ENCODE measurements at regions not wholly inside any gene's neighbourhood (a gene's known extent, or its start where the extent isn't known, plus 50 kb on each side); places are given as distances from the start of the nearest gene placed in this dataset.

- no peak overlapping the region for H3K4me3 ChIP-seq
- TF ChIP-seq EP300 (IDR thresholded peaks at IDR 0.05) (no peak), POLR2A (IDR thresholded peaks at IDR 0.05) (no peak), POLR2AphosphoS5 (IDR thresholded peaks at IDR 0.05) (no peak)
- no peak overlapping the region for H3K27ac ChIP-seq
- H3K36me3 ChIP-seq = no peaks in the 10 kb centered on the region
- peaks cover 4% of the 10 kb centered on the region for H3K4me1 ChIP-seq
- no peak for DNase-seq (ENCODE audit: low spot score in 2 of 2)
- 43% methylated on average over 1 of the region's 1 CpG for WGBS
- no peaks in the 10 kb centered on the region for H3K27me3 ChIP-seq
- H3K9me3 ChIP-seq = peaks cover 7% of the 10 kb centered on the region
Measured at GRCh38 chr10:36457751-36458150, 667.6 kb upstream of the ANKRD30A start.

GRCh38 chr10:36455526-36456133 is 669.8 kb upstream of the ANKRD30A start:
- no peak for DNase-seq (ENCODE audit: low spot score in 2 of 2)
- Histone ChIP-seq H3K27ac (no peak overlapping the region), H3K9me3 (peaks cover 7% of the 10 kb centered on the region), H3K4me1 (no peaks in the 10 kb centered on the region), H3K36me3 (no peaks in the 10 kb centered on the region), H3K27me3 (no peaks in the 10 kb centered on the region), H3K4me3 (no peak overlapping the region)
- no peak for TF ChIP-seq POLR2A (IDR thresholded peaks at IDR 0.05)
- 27% methylated on average over 3 of the region's 3 CpGs for WGBS

GRCh38 chr10:36452851-36453250 is 672.5 kb upstream of the ANKRD30A start:
- TF ChIP-seq POLR2A (IDR thresholded peaks at IDR 0.05) = no peak
- no peak overlapping the region for H3K4me3 ChIP-seq
- H3K27ac ChIP-seq = no peak overlapping the region
- H3K36me3 ChIP-seq = no peaks in the 10 kb centered on the region
- DNase-seq (ENCODE audit: low spot score in 2 of 2) = no peak
- no peaks in the 10 kb centered on the region for H3K4me1 ChIP-seq
- H3K9me3 ChIP-seq = no peaks in the 10 kb centered on the region
- WGBS = 70% methylated on average over 4 of the region's 4 CpGs
- no peaks in the 10 kb centered on the region for H3K27me3 ChIP-seq

- WGBS = 79% methylated on average over 8 of the region's 8 CpGs
- no peaks in the 10 kb centered on the region for H3K27me3 ChIP-seq
- no peak for DNase-seq (ENCODE audit: low spot score in 2 of 2)
- no peak overlapping the region for H3K4me3 ChIP-seq
- no peaks in the 10 kb centered on the region for H3K9me3 ChIP-seq
- no peak overlapping the region for H3K27ac ChIP-seq
- H3K4me1 ChIP-seq = no peaks in the 10 kb centered on the region
- H3K36me3 ChIP-seq = no peaks in the 10 kb centered on the region
- TF ChIP-seq POLR2A (IDR thresholded peaks at IDR 0.05) (no peak), CTCF (IDR thresholded peaks at IDR 0.05) (no peak), POLR2AphosphoS5 (IDR thresholded peaks at IDR 0.05) (no peak), EP300 (IDR thresholded peaks at IDR 0.05) (no peak)
Measured at GRCh38 chr10:36451391-36451970, 673.9 kb upstream of the ANKRD30A start.

- Histone ChIP-seq H3K27ac (no peak overlapping the region), H3K36me3 (no peaks in the 10 kb centered on the region), H3K4me3 (no peak overlapping the region), H3K27me3 (no peaks in the 10 kb centered on the region), H3K4me1 (no peaks in the 10 kb centered on the region), H3K9me3 (no peaks in the 10 kb centered on the region)
- DNase-seq (ENCODE audit: low spot score in 2 of 2) = no peak
- 66% methylated on average over 8 of the region's 8 CpGs for WGBS
- TF ChIP-seq POLR2AphosphoS5 (IDR thresholded peaks at IDR 0.05) (no peak), CTCF (IDR thresholded peaks at IDR 0.05) (no peak), EP300 (IDR thresholded peaks at IDR 0.05) (no peak), POLR2A (IDR thresholded peaks at IDR 0.05) (no peak)
Measured at GRCh38 chr10:36450380-36450779, 675.0 kb upstream of the ANKRD30A start.

- DNase-seq (ENCODE audit: low spot score in 2 of 2) = no peak
- no peaks in the 10 kb centered on the region for H3K27me3 ChIP-seq
- H3K9me3 ChIP-seq = no peaks in the 10 kb centered on the region
- TF ChIP-seq POLR2AphosphoS5 (IDR thresholded peaks at IDR 0.05) = no peak
- no peak for TF ChIP-seq CTCF (IDR thresholded peaks at IDR 0.05)
- WGBS = 54% methylated on average over 11 of the region's 11 CpGs
- no peak overlapping the region for H3K27ac ChIP-seq
- no peaks in the 10 kb centered on the region for H3K36me3 ChIP-seq
- H3K4me1 ChIP-seq = no peaks in the 10 kb centered on the region
- no peak overlapping the region for H3K4me3 ChIP-seq
Measured at GRCh38 chr10:36448760-36449691, 676.4 kb upstream of the ANKRD30A start.
